ENCODE measurements at regions not wholly inside any gene's neighbourhood (a gene's known extent, or its start where the extent isn't known, plus 50 kb on each side); places are given as distances from the start of the nearest gene placed in this dataset.

DNA sequence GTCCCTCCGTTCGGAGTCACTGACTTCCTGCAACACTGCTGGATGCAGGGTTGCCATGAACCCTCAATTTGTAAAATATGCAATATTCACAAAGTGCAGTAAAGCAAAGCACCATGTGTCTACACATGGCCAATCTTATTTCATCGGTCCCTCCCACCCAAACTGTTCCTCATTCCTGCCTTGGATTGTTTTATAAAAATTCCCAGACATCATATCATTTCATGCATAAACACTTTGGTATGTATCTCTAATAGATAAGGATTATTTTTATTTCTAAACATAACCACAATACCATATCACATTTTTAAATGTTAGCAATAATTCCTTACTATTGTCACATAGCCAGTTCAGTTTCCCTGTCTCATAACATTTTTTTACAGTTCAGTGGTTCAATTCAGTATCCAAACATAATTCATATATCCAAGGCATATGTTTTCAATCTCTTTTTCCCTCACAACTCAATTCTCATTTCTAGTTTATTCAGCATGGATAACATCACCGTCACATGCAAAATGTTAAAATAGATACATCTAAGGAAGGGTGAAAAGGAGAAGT is 82.0 kb upstream of the PCAT7 start:
- no peak for DNase-seq (ENCODE audit: low read depth in 2 of 2)

DNA sequence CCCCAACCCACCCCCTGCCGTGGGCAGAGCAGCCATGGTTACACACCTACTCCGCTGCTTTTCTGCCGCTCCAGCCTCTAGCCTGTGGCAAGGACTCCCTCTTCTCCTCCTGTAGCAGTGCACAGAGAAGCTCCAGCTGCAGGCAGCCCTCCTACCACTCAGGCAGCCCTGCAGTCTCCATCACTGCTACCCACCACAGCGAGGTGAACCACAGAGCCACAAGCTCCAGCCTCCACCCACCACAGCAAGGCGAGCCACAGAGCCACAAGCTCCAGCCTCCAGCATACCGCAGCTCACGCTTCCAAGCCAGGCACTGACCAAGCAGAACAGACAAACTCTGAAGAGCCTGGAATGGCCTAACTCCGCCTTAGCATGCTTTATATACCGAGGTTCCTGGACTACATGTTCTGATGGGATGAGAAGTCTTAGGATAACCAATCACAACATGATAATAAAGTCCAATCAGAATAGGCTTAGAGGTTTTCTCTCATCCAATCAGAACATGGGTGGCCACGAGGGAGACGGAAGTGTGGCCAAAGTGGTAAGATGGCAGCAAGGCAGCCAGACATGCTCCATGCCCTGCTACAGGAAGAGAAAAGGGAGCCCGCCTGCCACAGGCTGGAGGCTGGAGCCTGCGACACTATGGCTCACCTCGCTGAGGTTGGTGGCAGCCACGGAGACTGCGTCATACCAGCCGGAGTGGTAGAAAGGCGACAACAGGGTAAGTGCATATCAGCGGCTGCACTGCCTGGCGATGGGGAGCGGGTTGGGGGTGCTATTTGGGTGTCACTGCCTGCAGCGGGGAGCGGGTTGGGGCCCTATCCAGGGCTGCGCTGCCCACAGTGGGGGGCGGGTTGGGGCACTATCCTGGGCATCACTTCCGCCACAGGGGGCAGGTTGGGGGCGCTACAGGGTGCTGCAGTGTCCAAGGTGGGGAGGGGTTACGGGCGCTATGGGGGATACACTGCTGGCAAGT is 75.8 kb upstream of the PCAT7 start:
- no peak for DNase-seq (ENCODE audit: low read depth in 2 of 2)

DNA sequence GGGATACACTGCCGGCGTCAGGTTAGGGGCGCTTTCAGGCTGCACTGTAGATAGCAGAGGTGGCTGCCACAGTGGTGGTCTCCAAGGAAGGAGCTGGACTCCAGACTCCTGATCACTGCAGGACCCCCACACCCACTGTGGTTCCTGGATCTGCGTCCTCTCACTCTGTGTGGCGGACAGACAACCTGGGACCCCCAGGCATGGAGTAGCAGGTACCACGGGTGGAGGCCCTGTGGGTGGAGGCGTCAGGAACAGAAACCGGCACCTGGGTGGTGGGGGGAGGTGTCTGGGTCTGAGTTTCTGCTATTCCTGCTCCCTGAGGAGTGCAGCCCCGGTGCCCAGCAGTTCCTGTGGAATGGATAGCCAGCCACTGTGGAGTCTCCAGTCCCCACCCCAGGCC is 75.1 kb upstream of the PCAT7 start:
- DNase-seq (ENCODE audit: low read depth in 2 of 2): no peak

DNA sequence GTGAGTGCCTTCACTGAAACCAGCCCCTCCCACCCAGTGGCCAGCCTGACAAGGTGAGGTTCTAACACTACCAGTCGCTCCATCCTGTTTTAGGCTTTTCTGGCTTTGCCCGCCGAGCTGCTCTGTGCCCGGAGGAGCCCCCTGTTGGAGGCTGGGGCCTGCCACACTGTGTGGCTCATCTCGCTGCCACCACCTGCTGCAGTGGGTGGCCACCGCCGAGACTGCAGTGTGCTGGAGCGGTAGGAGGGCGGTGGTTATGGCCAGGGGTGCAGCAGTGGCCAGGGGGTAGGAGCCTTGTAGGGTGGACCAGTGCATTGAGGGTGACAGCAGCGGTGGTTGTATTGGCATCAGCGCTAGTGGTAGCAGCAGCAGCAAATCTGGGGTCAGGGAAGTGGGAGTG is 74.7 kb upstream of the PCAT7 start:
- DNase-seq (ENCODE audit: low read depth in 2 of 2): no peak

DNA sequence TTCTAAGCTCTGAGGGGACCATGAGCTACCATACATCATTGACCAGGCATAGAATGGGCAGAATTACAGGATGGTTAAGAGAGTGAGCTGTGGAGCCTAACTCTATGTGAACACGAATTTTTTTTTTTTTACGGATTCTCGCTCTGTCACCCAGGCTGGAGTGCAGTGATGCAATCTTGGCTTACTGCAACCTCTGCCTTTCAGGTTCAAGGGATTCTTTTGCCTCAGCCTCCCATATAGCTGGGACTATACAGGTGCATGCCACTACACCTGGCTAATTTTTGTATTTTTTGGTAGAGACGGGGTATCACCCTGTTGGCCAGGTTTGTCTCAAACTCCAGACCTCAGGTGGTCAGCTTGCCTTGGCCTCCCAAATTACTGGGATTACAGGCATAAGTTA is 72.8 kb upstream of the PCAT7 start:
- no peak for DNase-seq (ENCODE audit: low read depth in 2 of 2)

DNA sequence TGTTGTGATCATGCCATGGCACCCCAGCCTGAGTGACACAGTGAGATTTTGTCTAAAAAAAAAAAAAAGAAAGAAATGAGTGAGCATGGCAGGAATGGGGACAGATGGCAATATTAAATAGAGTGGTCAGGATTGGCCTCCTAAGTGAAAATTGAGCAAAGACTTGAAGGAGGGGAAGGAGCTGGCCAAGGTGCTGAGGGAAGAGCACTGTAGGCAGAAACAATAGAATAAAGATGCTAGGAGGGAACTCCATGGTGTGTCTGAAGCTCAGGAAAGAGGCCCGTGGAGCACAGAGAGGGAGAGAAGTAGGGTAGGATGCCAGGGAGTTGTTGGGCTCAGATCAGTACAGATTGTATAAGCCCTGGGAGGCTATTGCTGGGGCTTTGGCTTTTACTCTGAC is 64.4 kb upstream of the PCAT7 start:
- no peak for DNase-seq (ENCODE audit: low read depth in 2 of 2)

DNA sequence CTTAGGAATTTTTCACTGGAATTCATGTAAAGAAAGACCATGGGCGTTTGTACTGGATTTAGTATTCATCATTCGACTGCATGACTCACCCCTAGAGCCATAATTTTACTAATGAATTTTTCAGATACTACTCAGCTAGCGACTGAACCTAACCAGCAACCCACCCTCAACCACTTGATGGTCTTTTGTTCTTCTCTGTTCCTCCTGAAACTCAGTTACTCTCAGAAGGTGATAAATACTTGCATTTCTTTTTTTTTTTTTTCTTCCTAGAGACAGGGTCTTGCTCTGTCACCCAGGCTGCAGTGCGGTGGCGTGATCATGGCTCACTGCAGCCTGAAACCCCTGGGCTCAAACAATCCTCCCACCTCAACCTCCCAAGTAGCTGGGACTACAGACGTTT is 62.8 kb upstream of the PCAT7 start:
- DNase-seq (ENCODE audit: low read depth in 2 of 2): peak in 1 of 2 donors; percentile 3

DNA sequence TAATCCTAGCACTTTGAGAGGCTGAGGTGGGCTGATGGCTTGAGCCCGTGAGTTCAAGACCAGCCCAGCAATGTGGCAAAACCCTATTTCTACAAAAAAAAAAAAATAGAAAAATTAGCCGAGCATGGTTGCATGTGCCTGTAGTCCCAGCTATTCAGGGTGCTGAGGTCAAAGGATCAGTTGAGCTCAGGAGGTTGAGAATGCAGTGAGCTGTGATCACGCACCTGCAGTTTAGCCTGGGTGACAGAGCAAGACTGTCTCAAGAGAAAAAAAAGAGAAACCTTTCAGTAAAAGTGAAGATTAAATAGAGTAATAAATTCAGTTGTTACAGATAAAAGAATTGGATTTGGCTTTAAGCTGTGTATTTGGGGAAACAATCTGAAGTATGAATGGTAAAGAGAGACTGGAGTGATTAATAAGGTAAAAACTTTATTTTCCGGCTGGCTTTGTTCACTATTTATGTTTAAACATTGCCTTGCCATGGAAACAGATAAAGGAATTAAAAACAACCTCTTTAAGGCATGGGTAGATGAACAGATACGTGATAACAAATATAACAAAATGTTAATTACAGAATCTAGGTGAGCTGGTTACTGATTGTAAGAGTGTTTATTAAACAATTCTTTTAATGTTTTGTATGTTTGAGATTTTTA is 56.0 kb upstream of the PCAT7 start:
- DNase-seq (ENCODE audit: low read depth in 2 of 2): no peak

DNA sequence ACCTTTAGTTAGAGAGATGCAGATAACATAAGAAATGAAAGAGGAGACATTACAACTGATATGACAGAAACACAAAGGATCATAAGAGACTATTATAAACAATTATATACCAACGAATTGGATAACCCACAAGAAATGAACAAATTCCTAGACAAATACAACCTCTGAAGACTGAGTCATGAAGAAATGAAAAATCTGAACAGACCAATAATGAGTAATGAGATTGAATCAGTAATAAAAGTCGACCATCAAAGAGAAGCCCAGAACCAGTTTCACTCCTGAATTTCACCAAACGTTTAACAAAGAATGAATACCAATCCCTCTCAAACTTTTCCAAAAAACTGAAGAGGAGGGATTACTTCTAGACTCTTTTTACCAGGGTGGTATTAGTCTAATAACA is 50.5 kb upstream of the PCAT7 start:
- DNase-seq (ENCODE audit: low read depth in 2 of 2): no peak
